ENCODE measurements at regions not wholly inside any gene's neighbourhood (a gene's known extent, or its start where the extent isn't known, plus 50 kb on each side); places are given as distances from the start of the nearest gene placed in this dataset.

GRCh38 chr2:23073671-23074070 is 311.3 kb upstream of the KLHL29 start:
- DNase-seq, result no peak
- ATAC-seq (ENCODE audit: poor library complexity), result no peak
- intact Hi-C loops (cut with DNase I), result no loop called here

GRCh38 chr2:23077596-23077995 is 307.4 kb upstream of the KLHL29 start:
- DNase-seq (no peak), ATAC-seq (ENCODE audit: poor library complexity) (no peak)
- intact Hi-C loops (cut with DNase I), result no loop called here

GRCh38 chr2:23078784-23079434 is 306.1 kb upstream of the KLHL29 start:
- DNase-seq, result no peak
- ATAC-seq (ENCODE audit: poor library complexity), result no peak
- intact Hi-C loops (cut with DNase I), result no loop called here

- DNase-seq, result no peak
- ATAC-seq (ENCODE audit: poor library complexity), result no peak
- intact Hi-C loops (cut with DNase I), result no loop called here
Measured at GRCh38 chr2:23083966-23084365, 301.0 kb upstream of the KLHL29 start.

- ATAC-seq (ENCODE audit: poor library complexity), result no peak
- no peak for DNase-seq
- intact Hi-C loops (cut with DNase I), result no loop called here
Measured at GRCh38 chr2:23091019-23091418, 294.0 kb upstream of the KLHL29 start.

- ATAC-seq (ENCODE audit: poor library complexity) (no peak), DNase-seq (no peak)
- intact Hi-C loops (cut with DNase I), result no loop called here
Measured at GRCh38 chr2:23091900-23092299, 293.1 kb upstream of the KLHL29 start.

GRCh38 chr2:23092831-23093230 is 292.1 kb upstream of the KLHL29 start:
- intact Hi-C loops (cut with DNase I), result no loop called here
- ATAC-seq (ENCODE audit: poor library complexity) (no peak), DNase-seq (no peak)

- ATAC-seq (ENCODE audit: poor library complexity) (no peak), DNase-seq (no peak)
- intact Hi-C loops (cut with DNase I), result no loop called here
Measured at GRCh38 chr2:23093513-23093912, 291.5 kb upstream of the KLHL29 start.

- ATAC-seq (ENCODE audit: poor library complexity), result no peak
- intact Hi-C loops (cut with DNase I), result no loop called here
- no peak for DNase-seq
Measured at GRCh38 chr2:23096906-23097602, 287.9 kb upstream of the KLHL29 start.

GRCh38 chr2:23100406-23100805 is 284.6 kb upstream of the KLHL29 start:
- intact Hi-C loops (cut with DNase I), result no loop called here
- ATAC-seq (ENCODE audit: poor library complexity), result no peak
- DNase-seq, result no peak

GRCh38 chr2:23106242-23106785 is 278.7 kb upstream of the KLHL29 start:
- DNase-seq (no peak), ATAC-seq (ENCODE audit: poor library complexity) (no peak)
- intact Hi-C loops (cut with DNase I), result no loop called here

- intact Hi-C loops (cut with DNase I), result no loop called here
- DNase-seq, result no peak
- ATAC-seq (ENCODE audit: poor library complexity), result no peak
Measured at GRCh38 chr2:23107327-23107941, 277.5 kb upstream of the KLHL29 start.

GRCh38 chr2:23111263-23111662 is 273.7 kb upstream of the KLHL29 start:
- DNase-seq, result no peak
- intact Hi-C loops (cut with DNase I), result no loop called here
- no peak for ATAC-seq (ENCODE audit: poor library complexity)

GRCh38 chr2:23112517-23112916 is 272.5 kb upstream of the KLHL29 start:
- intact Hi-C loops (cut with DNase I), result no loop called here
- ATAC-seq (ENCODE audit: poor library complexity) (no peak), DNase-seq (no peak)

GRCh38 chr2:23114299-23114698 is 270.7 kb upstream of the KLHL29 start:
- DNase-seq (no peak), ATAC-seq (ENCODE audit: poor library complexity) (no peak)
- intact Hi-C loops (cut with DNase I), result no loop called here

- intact Hi-C loops (cut with DNase I), result no loop called here
- DNase-seq, result no peak
- ATAC-seq (ENCODE audit: poor library complexity), result no peak
Measured at GRCh38 chr2:23118313-23118712, 266.7 kb upstream of the KLHL29 start.

- no peak for ATAC-seq (ENCODE audit: poor library complexity)
- intact Hi-C loops (cut with DNase I), result no loop called here
- no peak for DNase-seq
Measured at GRCh38 chr2:23118894-23119293, 266.1 kb upstream of the KLHL29 start.

- DNase-seq, result no peak
- intact Hi-C loops (cut with DNase I), result no loop called here
- ATAC-seq (ENCODE audit: poor library complexity), result no peak
Measured at GRCh38 chr2:23120161-23120560, 264.8 kb upstream of the KLHL29 start.

- no peak for DNase-seq
- no peak for ATAC-seq (ENCODE audit: poor library complexity)
- intact Hi-C loops (cut with DNase I), result no loop called here
Measured at GRCh38 chr2:23121968-23122648, 262.9 kb upstream of the KLHL29 start.

Data from Right ventricle myocardium superior (tissue), 1 donor.